ENCODE measurements at regions not wholly inside any gene's neighbourhood (a gene's known extent, or its start where the extent isn't known, plus 50 kb on each side); places are given as distances from the start of the nearest gene placed in this dataset.
"Not testable (repeated sequence)": the region's sequence is repeated elsewhere in the genome, so short reads cannot be mapped to it uniquely, and the experiment has no call there.

DNA sequence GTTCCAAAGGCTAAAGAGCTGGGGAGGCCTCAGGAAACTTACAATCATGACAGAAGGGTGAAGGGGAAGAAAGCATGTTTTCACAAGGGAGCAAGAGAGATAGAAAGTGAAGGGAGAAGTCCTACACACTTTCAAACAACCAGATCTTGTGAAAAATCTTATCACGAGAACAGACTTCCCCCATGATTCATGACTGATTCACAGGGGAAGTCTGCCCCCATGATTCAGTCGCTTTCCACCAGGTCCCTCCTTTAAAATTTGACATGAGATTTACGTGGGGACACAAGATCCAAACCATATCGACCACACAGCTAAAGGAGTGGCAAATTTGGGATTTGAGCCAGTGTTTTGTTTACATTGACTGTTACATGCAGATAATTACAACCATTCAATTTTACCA is 971.1 kb upstream of the HS3ST1 start:
- DNase-seq (ENCODE audit: low read depth in 2 of 3, low spot score in 1 of 3) = no peak

DNA sequence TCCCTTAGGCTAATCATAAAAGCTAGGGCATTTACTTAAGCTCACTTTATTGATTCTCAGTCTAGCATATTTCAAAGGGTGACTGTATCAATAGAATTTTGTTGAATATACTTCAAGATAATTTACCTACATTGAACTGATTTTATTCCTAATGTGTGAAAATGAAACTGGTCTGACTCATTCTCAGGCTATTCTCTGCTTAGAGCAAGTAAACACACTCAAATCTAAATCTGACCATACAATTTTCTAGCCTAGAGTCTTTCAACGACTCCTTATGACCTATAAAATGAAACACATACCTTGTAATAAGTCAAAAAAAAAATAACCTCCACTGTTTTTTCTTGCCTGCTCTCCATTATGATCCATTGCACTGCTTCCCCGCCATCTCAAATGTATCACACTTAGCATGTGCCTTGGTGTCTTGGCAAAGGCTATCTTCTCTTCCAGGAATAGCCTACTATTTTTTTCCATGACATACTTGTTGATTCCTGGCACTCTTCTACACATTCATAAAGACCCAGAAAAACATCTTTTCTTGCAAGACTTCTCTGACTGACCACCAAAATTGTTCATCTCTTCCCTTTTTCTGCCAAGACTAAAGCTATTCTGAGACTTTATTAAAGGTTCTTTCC is 965.1 kb upstream of the HS3ST1 start:
- DNase-seq (ENCODE audit: low read depth in 2 of 3, low spot score in 1 of 3) = no peak

DNA sequence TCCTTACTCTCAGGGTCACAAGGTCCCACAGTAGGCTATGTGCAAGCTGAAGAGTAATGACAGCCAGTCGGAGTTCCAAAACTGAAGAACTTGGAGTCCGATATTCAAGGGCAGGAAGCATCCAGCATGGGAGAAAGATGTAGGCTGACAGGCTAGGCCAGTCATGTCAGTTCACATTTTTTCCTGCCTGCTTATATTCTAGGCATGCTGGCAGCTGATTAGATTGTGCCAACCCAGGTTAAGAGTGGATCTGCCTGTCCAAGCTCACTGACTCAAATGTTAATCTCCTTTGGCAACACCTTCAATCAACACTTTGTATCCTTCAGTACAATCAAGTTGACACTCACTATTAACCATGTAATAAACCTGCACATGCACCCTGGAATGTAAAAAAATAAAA is 960.9 kb upstream of the HS3ST1 start:
- DNase-seq (ENCODE audit: low read depth in 2 of 3, low spot score in 1 of 3) = no peak

DNA sequence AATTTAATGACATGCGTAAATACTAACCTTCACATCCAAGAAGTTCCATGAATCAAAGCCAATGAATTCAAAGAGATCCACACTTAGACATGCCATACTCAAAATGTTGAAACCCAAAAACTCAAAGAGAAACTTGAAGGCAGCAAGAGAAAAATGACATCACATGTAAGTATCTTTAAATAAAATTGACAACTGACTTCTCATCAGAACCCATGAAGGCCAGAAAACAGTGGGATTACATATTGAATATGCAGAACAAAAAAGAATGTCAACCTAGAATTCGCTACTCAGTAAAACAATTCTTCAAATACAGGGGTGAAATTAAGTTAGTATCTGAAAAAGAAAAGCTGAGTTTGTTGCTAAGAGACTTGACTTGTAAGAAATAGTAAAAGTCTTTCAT is 953.9 kb upstream of the HS3ST1 start:
- DNase-seq (ENCODE audit: low read depth in 2 of 3, low spot score in 1 of 3) = no peak

DNA sequence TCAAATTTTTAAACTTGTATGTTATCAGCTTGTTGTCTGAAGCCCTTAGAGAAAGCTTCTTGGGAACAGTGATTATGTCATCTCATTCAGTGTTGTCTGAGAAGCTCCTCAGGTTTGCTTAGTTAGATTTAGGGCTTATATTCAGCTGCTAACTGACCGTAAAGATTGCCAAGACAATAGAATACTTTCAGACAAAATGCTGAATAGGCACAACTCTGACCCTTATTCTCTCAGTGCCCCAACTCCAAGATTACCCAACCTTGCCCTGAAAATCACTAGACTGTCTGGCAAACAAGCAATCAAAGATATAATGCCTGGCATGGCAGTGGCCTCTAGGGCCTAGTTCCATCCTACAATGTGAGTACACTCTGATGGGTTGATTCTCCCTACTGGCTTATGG is 950.5 kb upstream of the HS3ST1 start:
- DNase-seq (ENCODE audit: low read depth in 2 of 3, low spot score in 1 of 3) = no peak

DNA sequence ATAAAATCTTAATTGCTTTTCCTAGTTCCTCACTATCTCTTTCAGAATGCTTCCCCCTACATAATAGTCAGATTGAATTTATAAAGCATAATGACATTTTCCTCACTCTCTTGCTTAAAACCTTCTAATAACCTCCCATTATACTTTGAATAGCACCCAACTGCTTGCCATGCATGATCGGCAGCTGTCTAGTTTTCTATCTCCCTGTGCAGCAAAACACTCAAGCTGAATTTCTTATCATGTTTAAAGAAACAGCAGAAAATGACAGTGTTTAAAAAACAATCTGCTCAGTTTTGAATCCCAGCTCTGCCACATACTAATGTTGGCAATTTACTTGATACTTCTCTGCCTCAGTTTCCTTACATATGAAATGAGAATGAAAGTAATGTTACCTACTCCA is 947.1 kb upstream of the HS3ST1 start:
- DNase-seq (ENCODE audit: low read depth in 2 of 3, low spot score in 1 of 3) = no peak

DNA sequence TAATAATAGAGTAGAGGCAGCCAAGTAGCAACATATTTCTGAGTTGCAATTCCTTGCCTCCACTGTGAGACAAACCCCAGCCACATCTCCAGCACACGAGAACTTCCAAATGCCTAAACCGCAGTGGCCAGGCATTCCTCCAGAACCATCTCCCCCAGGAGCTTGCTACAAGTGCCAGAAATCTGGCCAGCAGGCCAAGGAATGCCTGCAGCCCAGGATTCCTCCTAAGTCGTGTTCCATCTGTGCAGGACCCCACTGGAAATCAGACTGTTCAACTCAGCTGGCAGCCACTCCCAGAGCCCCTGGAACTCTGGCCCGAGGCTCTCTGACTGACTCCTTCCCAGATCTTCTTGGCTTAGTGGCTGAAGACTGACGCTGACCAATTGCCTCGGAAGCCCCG is 937.2 kb upstream of the HS3ST1 start:
- DNase-seq (ENCODE audit: low read depth in 2 of 3, low spot score in 1 of 3) = not testable (repeated sequence)

DNA sequence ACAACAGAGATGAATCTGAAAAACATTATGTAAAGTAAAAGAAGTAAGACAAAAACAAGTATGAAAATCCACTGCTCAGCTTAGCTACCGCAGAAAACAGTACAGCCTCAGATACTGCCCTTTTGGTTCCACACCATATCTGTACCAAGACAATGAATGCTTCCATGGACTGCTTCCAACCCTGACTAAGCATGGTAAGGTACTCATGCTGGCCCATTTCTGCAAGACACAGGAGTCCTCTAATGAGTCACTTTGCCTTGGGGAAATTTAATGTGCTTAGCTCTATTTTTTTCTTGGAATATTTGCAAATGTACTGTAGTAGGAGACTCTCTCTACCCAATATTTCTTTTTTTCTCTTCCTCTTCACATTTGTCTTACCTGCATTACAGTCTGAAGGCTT is 931.7 kb upstream of the HS3ST1 start:
- no peak for DNase-seq (ENCODE audit: low read depth in 2 of 3, low spot score in 1 of 3)

DNA sequence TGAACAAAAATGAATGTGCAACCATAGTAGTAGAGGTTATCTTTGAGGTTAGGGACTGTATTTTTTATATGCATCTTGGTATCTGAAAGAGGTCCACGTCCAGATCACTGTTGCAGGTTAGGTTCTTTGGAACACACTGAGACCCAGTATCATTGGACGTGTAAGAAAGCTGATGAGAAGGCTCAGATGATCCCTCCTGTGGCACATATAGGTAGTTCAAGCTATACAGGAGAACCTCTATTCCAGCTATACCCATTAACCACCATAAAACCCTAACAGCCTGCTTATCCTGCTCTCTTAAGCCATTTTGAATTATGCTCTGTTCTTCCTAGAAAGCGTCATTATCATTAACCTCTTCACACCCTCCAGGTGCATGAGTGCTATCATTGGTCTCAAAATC is 930.7 kb upstream of the HS3ST1 start:
- DNase-seq (ENCODE audit: low read depth in 2 of 3, low spot score in 1 of 3) = no peak

DNA sequence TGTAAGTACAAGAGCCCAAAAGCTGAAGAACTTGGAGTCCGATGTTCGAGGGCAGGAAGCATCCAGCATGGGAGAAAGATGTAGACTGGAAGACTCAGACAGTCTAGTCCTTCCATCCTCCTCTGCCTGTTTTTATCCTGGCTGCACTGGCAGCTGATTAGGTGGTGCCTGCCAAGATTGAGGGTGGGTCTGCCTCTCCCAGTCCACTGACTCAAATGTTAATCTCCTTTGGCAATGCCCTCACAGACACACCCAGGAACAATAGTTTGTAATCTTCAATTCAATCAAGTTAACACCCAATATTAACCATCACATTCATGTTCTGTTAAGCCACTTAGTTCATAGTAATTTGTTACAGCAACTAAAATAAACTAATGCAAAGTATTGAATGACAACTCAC is 904.4 kb upstream of the HS3ST1 start:
- DNase-seq (ENCODE audit: low read depth in 2 of 3, low spot score in 1 of 3) = not testable (repeated sequence)

DNA sequence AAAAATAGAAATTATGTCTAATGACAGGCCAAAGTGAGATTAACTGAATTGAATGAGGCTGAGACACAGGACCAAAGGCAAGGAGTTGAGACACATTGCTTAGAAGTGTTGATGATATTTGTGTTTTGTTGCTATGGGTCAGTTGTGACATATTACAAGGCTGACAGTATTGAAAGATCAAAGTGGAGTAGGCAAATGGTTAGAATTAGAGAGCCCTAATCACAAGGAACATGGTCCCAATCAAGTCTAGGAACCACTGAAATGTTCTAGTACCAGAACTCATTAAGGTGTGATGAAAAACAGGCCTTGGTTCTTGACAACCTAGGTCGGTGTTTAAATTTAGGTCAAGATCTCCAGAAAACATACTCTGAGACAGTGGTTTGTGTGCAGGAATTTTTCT is 896.3 kb upstream of the HS3ST1 start:
- no peak for DNase-seq (ENCODE audit: low read depth in 2 of 3, low spot score in 1 of 3)

DNA sequence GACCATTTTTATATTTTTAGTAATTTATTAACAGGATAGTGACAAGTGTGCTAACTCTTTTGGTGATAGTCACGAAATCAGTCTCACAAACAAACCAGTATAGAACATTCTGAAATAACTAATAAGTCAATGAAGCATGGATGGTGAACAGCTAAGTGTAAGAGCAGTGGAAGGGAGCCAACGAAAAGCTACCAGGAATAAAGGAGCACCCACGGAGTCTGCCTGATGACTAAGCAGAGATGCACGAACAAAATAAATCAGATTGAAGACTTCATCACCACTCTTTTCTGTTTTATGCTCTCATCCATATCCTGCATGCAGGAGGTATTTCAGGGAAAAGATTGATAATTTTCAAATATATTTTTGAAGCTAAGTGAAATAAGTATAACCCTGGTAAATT is 891.1 kb upstream of the HS3ST1 start:
- no peak for DNase-seq (ENCODE audit: low read depth in 2 of 3, low spot score in 1 of 3)

DNA sequence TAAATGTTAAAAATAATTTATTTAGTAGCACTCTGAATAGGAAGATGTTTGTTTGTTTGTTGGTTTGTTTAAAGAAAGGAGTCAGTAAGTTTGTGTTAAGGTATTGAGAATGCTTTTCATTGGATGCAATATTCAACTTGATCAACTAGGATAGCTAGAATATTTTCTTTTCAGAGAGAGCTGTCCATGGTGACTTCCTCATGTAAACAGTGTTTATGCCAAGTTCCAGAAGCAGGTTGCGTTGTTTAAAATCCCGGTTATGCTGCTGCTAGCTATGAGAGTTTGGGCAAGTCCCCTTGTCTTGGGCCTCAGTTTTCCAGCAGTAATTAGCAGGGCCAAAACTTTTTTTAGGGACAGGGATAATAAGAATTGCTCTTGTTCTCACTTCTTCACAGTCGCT is 876.2 kb upstream of the HS3ST1 start:
- no peak for DNase-seq (ENCODE audit: low read depth in 2 of 3, low spot score in 1 of 3)

DNA sequence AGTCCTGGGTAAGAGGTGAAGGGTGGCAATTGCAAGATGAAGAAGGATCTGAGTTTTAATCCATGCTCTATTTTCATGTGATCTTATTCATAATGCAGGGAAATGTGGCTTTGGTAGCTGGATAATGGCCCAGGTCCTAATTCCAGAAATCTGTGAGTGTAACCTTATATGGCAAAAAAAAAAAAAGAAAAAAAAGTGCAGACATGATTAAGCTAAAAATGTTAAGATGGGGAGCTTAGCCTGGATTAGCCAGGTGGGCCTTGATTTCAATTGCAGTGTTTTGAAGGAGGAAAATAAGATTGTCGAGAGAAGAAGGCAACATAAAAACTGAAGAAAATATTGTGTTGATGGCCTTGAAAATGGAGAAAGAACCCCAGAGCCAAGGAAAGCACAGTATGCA is 867.7 kb upstream of the HS3ST1 start:
- no peak for DNase-seq (ENCODE audit: low read depth in 2 of 3, low spot score in 1 of 3)

DNA sequence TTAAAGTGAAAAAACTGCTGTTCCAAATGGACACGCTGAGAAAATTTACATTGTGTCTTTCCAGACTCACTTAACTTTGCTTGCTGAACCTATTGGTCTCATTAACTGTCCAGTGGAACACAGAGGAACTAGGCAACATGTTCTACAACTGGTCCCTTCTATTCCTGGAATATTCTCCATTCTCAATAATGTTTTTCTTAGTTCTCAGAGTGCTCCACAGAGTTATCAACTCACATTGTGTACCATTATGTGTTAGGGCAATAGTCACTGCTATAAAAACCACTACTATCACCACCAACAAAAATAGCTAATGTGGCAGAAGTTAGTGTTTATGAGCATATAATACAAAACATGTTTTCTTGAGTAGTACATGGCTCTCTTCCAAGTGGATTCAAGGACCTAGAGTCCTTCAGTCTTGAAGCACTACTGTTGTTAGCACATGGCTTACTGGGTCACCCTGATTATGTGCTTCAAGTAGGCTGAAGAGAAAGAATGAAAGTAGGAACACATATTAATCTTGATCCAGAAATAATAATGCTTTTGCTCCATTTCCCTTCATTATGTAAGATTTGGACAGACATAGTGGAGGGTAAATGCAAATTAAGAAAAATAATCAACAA is 865.3 kb upstream of the HS3ST1 start:
- no peak for DNase-seq (ENCODE audit: low read depth in 2 of 3, low spot score in 1 of 3)

DNA sequence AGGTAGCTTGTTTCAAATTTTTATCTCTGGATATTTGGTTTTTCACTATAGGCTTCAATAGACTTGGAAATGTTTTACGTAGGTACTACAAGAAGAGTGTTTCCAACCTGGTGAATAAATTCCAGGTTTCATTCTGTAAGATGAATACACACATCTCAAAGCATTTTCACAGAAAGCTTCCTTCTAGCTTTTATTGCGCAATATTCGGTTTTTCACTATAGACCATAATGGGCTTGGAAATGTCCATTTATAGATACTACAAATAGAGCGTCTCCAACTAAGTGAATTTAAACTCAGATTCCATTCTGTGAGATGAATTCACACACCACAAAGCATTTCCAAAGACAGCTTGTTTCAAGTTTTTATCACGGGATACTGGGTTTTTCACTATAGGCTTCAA is 857.7 kb upstream of the HS3ST1 start:
- DNase-seq (ENCODE audit: low read depth in 2 of 3, low spot score in 1 of 3) = no peak

DNA sequence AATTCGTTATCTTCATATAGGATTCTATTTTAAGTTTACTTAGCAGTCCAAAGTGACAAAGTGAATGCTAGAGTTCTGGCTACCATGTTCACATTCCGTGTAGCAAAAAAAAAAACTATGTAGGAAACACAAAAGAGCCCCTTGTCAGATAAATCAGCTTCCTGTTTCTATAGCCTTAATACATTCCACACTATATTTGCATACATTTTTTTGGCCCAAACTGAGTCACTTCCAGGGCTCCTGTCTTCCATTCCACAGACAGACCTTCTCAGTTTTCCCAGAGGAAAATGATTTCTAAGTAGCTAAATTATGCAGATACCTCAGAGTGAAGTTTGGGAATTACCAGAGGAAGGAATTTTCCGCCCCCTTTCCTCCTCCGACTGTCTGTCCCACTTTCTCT is 841.9 kb upstream of the HS3ST1 start:
- no peak for DNase-seq (ENCODE audit: low read depth in 2 of 3, low spot score in 1 of 3)

DNA sequence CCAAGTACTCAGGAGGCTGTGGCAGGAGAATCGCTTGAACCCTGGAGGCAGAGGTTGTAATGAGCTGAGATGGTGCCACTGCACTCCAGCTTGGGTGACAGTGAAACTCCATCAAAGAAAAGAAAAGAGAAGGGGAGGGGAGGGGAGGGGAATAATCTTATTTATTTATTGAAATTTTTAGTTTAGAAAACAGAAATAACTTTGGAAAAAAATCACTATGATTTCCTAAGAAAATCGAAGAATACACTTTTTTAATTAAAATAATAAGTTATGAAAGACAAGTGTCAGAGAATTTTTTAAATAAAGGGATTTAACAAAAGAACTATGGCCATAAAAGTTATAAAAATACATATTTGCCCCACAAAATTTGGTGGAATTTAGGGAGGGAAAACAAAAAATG is 836.9 kb upstream of the HS3ST1 start:
- DNase-seq (ENCODE audit: low read depth in 2 of 3, low spot score in 1 of 3) = no peak

DNA sequence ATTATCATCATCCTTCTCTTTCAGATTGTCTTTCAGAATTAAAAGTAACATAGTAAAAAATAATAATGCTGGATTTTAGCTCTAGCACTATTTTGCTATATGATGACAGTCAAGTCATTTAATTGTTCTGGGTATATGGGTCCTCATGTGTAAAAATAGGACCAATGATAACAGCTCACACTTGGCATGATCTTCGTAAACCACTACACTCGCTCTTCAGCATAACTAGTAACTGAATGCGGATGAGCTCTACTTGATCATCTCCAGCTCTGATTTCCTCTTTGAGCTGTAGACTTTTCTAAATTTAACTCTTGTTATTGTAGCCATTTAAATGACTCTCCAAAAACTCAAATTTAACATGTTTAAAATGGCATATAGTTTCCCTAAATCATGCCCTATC is 831.8 kb upstream of the HS3ST1 start:
- DNase-seq (ENCODE audit: low read depth in 2 of 3, low spot score in 1 of 3) = no peak

DNA sequence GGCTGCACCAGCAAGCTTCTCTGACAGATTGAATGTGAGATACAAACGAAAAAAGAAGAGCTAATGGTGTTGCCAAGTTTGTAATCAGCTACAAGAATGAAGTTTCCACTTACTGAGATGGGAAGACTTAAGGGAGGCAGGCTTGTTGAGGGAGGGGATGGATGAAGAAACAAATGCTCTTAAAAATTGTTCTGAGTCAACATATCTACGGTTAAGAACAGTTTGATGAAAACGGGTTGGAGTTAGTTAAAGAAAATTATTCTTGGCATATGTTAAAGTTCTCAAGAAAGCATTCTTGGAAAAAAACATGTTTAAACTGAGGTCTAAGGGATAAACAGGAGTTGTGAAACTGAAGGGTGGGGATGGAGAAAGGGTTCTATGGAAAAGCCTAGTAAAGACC is 816.3 kb upstream of the HS3ST1 start:
- DNase-seq (ENCODE audit: low read depth in 2 of 3, low spot score in 1 of 3) = no peak

DNA sequence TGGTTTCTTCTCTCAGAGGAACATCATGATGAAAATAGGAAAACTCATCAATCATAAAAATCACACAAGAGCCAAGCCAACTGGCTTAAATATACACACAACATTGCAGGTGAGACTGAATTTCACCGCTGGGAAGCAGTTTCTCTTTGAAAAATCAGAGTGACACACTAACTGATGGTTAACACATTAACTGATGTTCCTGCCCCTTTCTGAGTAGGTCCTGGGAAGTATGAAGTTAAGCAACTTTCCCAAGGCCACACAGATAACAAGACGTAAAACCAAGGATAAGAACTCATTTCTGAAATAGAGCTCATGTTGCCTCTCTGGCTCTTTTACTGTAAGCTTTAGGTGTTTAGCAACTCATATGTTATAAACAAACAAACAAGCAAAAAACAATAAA is 813.7 kb upstream of the HS3ST1 start:
- DNase-seq (ENCODE audit: low read depth in 2 of 3, low spot score in 1 of 3) = no peak

DNA sequence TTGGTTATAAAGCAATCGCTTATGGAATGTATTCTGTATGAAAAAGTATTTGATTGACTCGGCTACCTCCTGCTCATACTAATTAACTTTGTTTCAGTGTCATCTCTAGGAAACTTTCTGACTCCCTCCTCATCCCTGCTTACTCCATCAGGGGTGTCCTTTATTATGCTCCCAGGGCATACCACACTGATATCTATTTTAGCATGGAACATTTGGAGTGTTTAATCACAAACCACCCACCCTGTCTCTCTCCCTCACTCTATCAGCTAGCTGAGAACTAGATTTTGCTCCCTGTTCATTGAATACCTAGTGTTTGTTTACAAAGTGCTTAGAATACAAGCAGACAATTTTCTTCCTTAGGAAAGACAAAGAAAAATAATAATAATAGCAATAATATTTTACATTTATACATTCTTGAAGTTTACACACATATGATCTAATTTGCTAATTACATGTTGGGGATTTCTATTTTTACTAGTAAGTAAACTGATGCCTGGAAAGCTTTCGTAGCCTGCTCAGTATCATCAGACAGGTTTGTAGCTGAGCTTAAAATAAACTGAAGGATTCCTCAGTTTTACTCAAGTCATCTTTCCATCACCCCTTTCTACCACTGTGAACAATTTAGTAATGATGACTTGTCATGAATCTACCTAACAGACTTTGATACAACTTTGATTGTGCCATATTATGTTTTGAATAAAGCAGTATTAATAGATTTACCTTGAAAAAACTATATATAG is 811.4 kb upstream of the HS3ST1 start:
- DNase-seq (ENCODE audit: low read depth in 2 of 3, low spot score in 1 of 3) = no peak

DNA sequence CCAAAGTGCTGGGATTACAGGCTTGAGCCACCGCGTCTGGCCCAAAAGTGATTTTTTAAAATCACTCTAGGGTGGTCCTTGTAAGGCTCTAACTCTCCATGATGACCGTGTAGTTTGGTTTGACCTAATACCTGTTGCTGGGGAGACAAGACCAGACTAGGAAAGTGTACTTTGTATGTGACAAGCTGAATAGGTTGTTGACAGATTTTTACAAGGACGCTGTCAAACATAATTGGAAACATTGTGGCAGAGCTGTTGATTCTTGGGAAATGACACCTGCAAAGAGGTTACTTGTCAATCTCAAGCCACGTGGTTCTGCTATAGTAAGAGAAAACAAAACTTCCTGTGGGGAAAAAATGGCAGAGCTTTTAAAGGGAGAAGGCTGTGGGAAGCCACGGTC is 802.4 kb upstream of the HS3ST1 start:
- no peak for DNase-seq (ENCODE audit: low read depth in 2 of 3, low spot score in 1 of 3)

Data from stimulated activated CD4-positive, alpha-beta T cell treated with anti-CD3 and anti-CD28 coated beads, Interleukin-12 subunit alpha, Interleukin-12 subunit beta, amount 100 ng/mL, for 48 hours (primary cell).